CD4-positive, alpha-beta T cell (primary cell): ENCODE measurements at regions not wholly inside any gene's neighbourhood (a gene's known extent, or its start where the extent isn't known, plus 50 kb on each side); places are given as distances from the start of the nearest gene placed in this dataset.

Experiments
- ATAC-seq: fragments of 200-7000 bp; cut with Tn5 transposase; one replicate; pipeline ENCODE4 v1.10.0; 2022; ENCODE audit warnings: mild to moderate bottlenecking; ENCODE audit not compliant: poor library complexity
- CTCF ChIA-PET: fragments of 350-600 bp; sonication (Branson Sonifier 250); formaldehyde crosslinking; loops from one replicate; lab custom pipeline; 2021; ENCODE audit warnings: antibody characterized with exemption, inconsistent platforms; lab: Charles Lee
- POLR2A ChIA-PET: fragments of 350-600 bp; sonication (Branson Sonifier 250); formaldehyde crosslinking; loops from one replicate; lab custom pipeline; 2021; ENCODE audit warnings: antibody characterized with exemption, inconsistent platforms; lab: Charles Lee
- DNase-seq, 14 experiments: peaks; one replicate each; pipeline ENCODE4 v3.0.0-alpha.2; 2013 to 2020; ENCODE audit warnings: mixed read lengths in 2 of 14
- H3K27ac ChIP-seq, 2 donors: one replicate each; pipeline versions ENCODE4 v1.5.1 to v1.7.0; 2013; ENCODE audit warnings: low read length in 2 of 2, low read depth in 1 of 2, mild to moderate bottlenecking in 1 of 2
- H3K27me3 ChIP-seq, 2 experiments: 1 replicate in 1 of 2; 2 replicates in 1 of 2; pipeline versions ENCODE4 v1.6.1 to v1.7.0; 2013; ENCODE audit warnings: low read length in 2 of 2, control low read depth in 1 of 2, mild to moderate bottlenecking in 1 of 2, moderate library complexity in 1 of 2; ENCODE audit not compliant: insufficient read depth in 2 of 2, control insufficient read depth in 1 of 2
- H3K36me3 ChIP-seq: one replicate; pipeline ENCODE4 v1.6.1; 2013; ENCODE audit warnings: low read length, control low read depth; ENCODE audit not compliant: insufficient read depth
- H3K4me1 ChIP-seq: one replicate; pipeline ENCODE4 v1.6.1; 2013; ENCODE audit warnings: low read length, control low read depth; ENCODE audit not compliant: insufficient read depth
- H3K4me3 ChIP-seq: one replicate; pipeline ENCODE4 v1.5.1; 2013; ENCODE audit warnings: mild to moderate bottlenecking, low read length, moderate library complexity
- H3K9me3 ChIP-seq, 2 experiments: 1 replicate in 1 of 2; 2 replicates in 1 of 2; pipeline versions ENCODE4 v1.6.1 to v1.7.0; 2013; ENCODE audit warnings: low read length in 2 of 2, mild to moderate bottlenecking in 2 of 2, control low read depth in 1 of 2, moderate library complexity in 1 of 2; ENCODE audit not compliant: control insufficient read depth in 1 of 2, insufficient read depth in 1 of 2
- H3K27ac Mint-ChIP-seq: one replicate; pipeline ENCODE4 v1.8.0; 2020; ENCODE audit warnings: mixed read lengths
- H3K27me3 Mint-ChIP-seq: one replicate; pipeline ENCODE4 v1.8.0; 2021; ENCODE audit warnings: mixed read lengths
- H3K36me3 Mint-ChIP-seq: one replicate; pipeline ENCODE4 v1.8.0; 2021; ENCODE audit warnings: low read depth, mixed read lengths
- H3K4me1 Mint-ChIP-seq: one replicate; pipeline ENCODE4 v1.8.0; 2021; ENCODE audit warnings: low read depth, mixed read lengths
- H3K4me3 Mint-ChIP-seq: one replicate; pipeline ENCODE4 v1.8.0; 2020; ENCODE audit warnings: mild to moderate bottlenecking, mixed read lengths
- H3K9me3 Mint-ChIP-seq: one replicate; pipeline ENCODE4 v1.8.0; 2020; ENCODE audit warnings: mixed read lengths
- CTCF ChIP-seq: fragments of 200-600 bp; IDR thresholded peaks from one replicate; pipeline ENCODE4 v1.8.0; 2022; ENCODE audit warnings: antibody characterized with exemption, mild to moderate bottlenecking
- intact Hi-C, 2 experiments: fragments of 100-400 bp; cut with DNase I in 1 of 2; cut with micrococcal nuclease in 1 of 2; formaldehyde crosslinking; loops; one replicate each; pipeline versions ENCODE4 v1.15.1 to v1.9.0; 2023 to 2025; cut with DNase I, micrococcal nuclease

GRCh38 chr9:100761276-100761802 is 183.5 kb downstream of the CAVIN4 start:
- peaks cover 5% of the 10 kb centered on the region for H3K27me3 Mint-ChIP-seq
- no peak overlapping the region for H3K27ac ChIP-seq
- ChIA-PET CTCF (no interaction called here), POLR2A (no interaction called here)
- no peaks in the 10 kb centered on the region for H3K4me1 Mint-ChIP-seq
- no peaks in the 10 kb centered on the region for H3K27me3 ChIP-seq
- DNase-seq (no peak), ATAC-seq (no peak)
- no peaks in the 10 kb centered on the region for H3K36me3 Mint-ChIP-seq
- intact Hi-C loops: no loop called here
- TF ChIP-seq CTCF: no peak
- no peaks in the 10 kb centered on the region for H3K4me1 ChIP-seq
- H3K36me3 ChIP-seq: no peaks in the 10 kb centered on the region
- no peak overlapping the region for H3K27ac Mint-ChIP-seq
- peaks cover 6% of the 10 kb centered on the region for H3K9me3 Mint-ChIP-seq
- no peak overlapping the region for H3K4me3 Mint-ChIP-seq
- H3K9me3 ChIP-seq: no peaks in the 10 kb centered on the region
- no peak overlapping the region for H3K4me3 ChIP-seq

GRCh38 chr9:100774326-100774725 is 196.4 kb downstream of the CAVIN4 start:
- ChIA-PET POLR2A (no interaction called here), CTCF (no interaction called here)
- DNase-seq (no peak), ATAC-seq (no peak)
- Histone ChIP-seq H3K27ac (no peak overlapping the region), H3K4me1 (no peaks in the 10 kb centered on the region), H3K9me3 (no peaks in the 10 kb centered on the region), H3K36me3 (no peaks in the 10 kb centered on the region), H3K27me3 (no peaks in the 10 kb centered on the region), H3K4me3 (no peak overlapping the region)
- Mint-ChIP-seq H3K27ac (no peak overlapping the region), H3K27me3 (peaks cover 10% of the 10 kb centered on the region), H3K36me3 (no peaks in the 10 kb centered on the region), H3K9me3 (no peaks in the 10 kb centered on the region), H3K4me3 (no peak overlapping the region), H3K4me1 (no peaks in the 10 kb centered on the region)
- no peak for TF ChIP-seq CTCF
- intact Hi-C loops: no loop called here

DNA sequence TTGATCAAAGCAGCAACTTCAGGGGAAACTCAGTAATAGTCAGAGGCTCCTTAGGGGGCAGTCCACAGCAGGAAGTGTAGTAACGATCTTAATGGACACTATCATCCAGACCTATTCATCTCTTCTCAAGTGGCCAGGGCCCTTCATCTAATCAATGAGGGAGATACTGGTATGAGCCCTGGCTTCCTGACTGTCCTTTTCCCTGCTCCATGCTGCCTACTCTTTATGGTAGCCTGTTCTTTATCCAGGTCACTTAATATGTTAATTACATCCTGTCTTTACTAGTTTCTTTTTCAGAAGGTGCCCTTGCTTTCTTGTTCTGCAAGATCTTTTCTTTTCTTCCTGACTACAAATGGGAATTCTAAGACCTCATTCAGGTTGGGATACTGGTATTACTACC is 197.1 kb downstream of the CAVIN4 start:
- intact Hi-C loops: no loop called here
- Histone ChIP-seq H3K27me3 (no peaks in the 10 kb centered on the region), H3K27ac (no peak overlapping the region), H3K36me3 (no peaks in the 10 kb centered on the region), H3K9me3 (no peaks in the 10 kb centered on the region), H3K4me1 (no peaks in the 10 kb centered on the region), H3K4me3 (no peak overlapping the region)
- ATAC-seq (no peak), DNase-seq (no peak)
- CTCF ChIA-PET: no interaction called here
- Mint-ChIP-seq H3K27ac (no peak overlapping the region), H3K9me3 (no peaks in the 10 kb centered on the region), H3K27me3 (peaks cover 10% of the 10 kb centered on the region), H3K4me3 (no peak overlapping the region), H3K4me1 (no peaks in the 10 kb centered on the region), H3K36me3 (no peaks in the 10 kb centered on the region)
- no peak for TF ChIP-seq CTCF
- POLR2A ChIA-PET: no interaction called here
